ENCODE measurements at regions not wholly inside any gene's neighbourhood (a gene's known extent, or its start where the extent isn't known, plus 50 kb on each side); places are given as distances from the start of the nearest gene placed in this dataset.

- Mint-ChIP-seq H3K4me1 (no peaks in the 10 kb centered on the region), H3K36me3 (ENCODE audit: low read depth) (peaks cover 8% of the 10 kb centered on the region), H3K4me3 (no peak overlapping the region), H3K27me3 (ENCODE audit: insufficient read depth, low read depth, poor library complexity) (no peaks in the 10 kb centered on the region), H3K9me3 (peaks cover 15% of the 10 kb centered on the region), H3K27ac (no peak overlapping the region)
- H3K9me2 ChIP-seq (ENCODE audit: insufficient read depth): peaks cover 12% of the 10 kb centered on the region; the same call in 1 of the 2 replicates
- no peak for DNase-seq (ENCODE audit: low spot score)
- no peak for TF ChIP-seq ZNF331 (CRISPR knock-in tag; IDR thresholded peaks at IDR 0.05; ENCODE audit: low read depth)
- TF ChIP-seq JUNB (IDR thresholded peaks at IDR 0.05; ENCODE audit: unreplicated experiment): no peak
- no peak for TF ChIP-seq ZNF114 (CRISPR knock-in tag; IDR thresholded peaks at IDR 0.05)
- no peak for TF ChIP-seq EZH2phosphoT487 (IDR thresholded peaks at IDR 0.05; ENCODE audit: unreplicated experiment)
- TF ChIP-seq POLR2AphosphoS5 (IDR thresholded peaks at IDR 0.05; ENCODE audit: low read depth): no peak
- no peak for TF ChIP-seq ETS1 (IDR thresholded peaks at IDR 0.05)
- no peak for TF ChIP-seq ZNF462 (CRISPR knock-in tag; IDR thresholded peaks at IDR 0.05)
- no peak for TF ChIP-seq STAT1 (IDR thresholded peaks at IDR 0.05; ENCODE audit: unreplicated experiment)
- no peak for TF ChIP-seq NANOG (IDR thresholded peaks at IDR 0.05; ENCODE audit: borderline replicate concordance)
- TF ChIP-seq, protein P1, sequence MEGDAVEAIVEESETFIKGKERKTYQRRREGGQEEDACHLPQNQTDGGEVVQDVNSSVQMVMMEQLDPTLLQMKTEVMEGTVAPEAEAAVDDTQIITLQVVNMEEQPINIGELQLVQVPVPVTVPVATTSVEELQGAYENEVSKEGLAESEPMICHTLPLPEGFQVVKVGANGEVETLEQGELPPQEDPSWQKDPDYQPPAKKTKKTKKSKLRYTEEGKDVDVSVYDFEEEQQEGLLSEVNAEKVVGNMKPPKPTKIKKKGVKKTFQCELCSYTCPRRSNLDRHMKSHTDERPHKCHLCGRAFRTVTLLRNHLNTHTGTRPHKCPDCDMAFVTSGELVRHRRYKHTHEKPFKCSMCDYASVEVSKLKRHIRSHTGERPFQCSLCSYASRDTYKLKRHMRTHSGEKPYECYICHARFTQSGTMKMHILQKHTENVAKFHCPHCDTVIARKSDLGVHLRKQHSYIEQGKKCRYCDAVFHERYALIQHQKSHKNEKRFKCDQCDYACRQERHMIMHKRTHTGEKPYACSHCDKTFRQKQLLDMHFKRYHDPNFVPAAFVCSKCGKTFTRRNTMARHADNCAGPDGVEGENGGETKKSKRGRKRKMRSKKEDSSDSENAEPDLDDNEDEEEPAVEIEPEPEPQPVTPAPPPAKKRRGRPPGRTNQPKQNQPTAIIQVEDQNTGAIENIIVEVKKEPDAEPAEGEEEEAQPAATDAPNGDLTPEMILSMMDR (conservative IDR thresholded peaks at IDR 0.05; ENCODE audit: low read depth in 2 of 2): no peak
- ATAC-seq: no peak
- H3K4me1 ChIP-seq (ENCODE audit: insufficient read depth): no peaks in the 10 kb centered on the region
- H4K20me1 ChIP-seq (replicated peaks; ENCODE audit: insufficient read depth): no peaks in the 10 kb centered on the region
- H3K27me3 ChIP-seq (ENCODE audit: insufficient read depth): no peaks in the 10 kb centered on the region
- no peak overlapping the region for H3K4me3 ChIP-seq
- H3K36me3 ChIP-seq (ENCODE audit: insufficient read depth): peaks cover 4% of the 10 kb centered on the region; the same call in 1 of the 2 replicates
- no peak overlapping the region for H3K27ac ChIP-seq (ENCODE audit: low read depth)
- no peak overlapping the region for H3K4me2 ChIP-seq
- no peaks in the 10 kb centered on the region for H3K79me2 ChIP-seq (replicated peaks; ENCODE audit: insufficient read depth)
- no peaks in the 10 kb centered on the region for H3F3A ChIP-seq (replicated peaks; ENCODE audit: low read depth)
- peak overlapping the region; percentile 79 for H2AFZ ChIP-seq
Measured at GRCh38 chr18:39019989-39020388, 1454.4 kb upstream of the CELF4 start.

Data from GM23338 (cell line).